ENCODE measurements at regions not wholly inside any gene's neighbourhood (a gene's known extent, or its start where the extent isn't known, plus 50 kb on each side); places are given as distances from the start of the nearest gene placed in this dataset.

- no peak for TF ChIP-seq POLR2A (IDR thresholded peaks at IDR 0.05; ENCODE audit: low read depth, low read length)
- no peak for TF ChIP-seq POLR2AphosphoS5 (IDR thresholded peaks at IDR 0.05; ENCODE audit: low read depth, low read length)
These were observed 163.8 kb upstream of the KLF6 start for GRCh38 chr10:3948843-3949242.
